ENCODE measurements at regions not wholly inside any gene's neighbourhood (a gene's known extent, or its start where the extent isn't known, plus 50 kb on each side); places are given as distances from the start of the nearest gene placed in this dataset.

DNA sequence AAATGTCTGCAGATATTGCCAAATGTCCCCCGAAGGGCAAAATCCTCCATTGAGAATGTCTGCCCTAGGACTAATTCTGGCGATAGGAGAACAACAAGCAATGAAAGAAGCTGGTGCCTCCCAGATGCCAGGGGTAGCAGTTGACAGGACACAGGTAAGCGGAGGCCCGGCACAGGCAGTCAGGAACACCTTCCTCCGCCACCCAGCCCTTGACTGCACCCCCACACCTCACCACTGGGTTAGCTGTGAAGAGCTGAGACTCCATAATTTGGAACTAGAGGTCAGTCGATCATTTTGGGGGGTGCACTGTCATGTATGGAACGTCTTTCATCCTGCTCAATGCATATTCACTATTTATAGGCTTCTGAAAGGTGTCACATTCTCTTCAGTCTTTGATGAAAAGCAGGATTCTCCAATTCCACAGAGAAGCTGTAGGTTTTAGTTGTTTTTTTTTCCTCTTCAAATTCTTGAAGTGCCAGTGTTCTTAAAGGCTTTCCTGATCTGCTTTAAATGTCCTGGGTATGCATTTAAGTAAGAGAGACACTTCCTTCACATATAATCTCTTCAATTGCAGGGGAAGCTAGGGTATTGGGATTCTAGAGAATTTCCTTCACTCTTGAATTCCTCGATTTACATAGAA is 111.6 kb upstream of the ZFP42 start:
- H2BK12ac ChIP-seq (ENCODE audit: insufficient read length, low read depth, low read length): no peak overlapping the region
- H3K4me3 Mint-ChIP-seq: no peak overlapping the region
- no peak overlapping the region for H2BK5ac ChIP-seq (ENCODE audit: insufficient read length, low read length)
- peaks cover 0 to 5% of the 10 kb centered on the region in 2 experiments; a peak in 3 of 5 replicates for H3K9me3 Mint-ChIP-seq
- no peak overlapping the region for H2BK120ac ChIP-seq (ENCODE audit: low read depth, low read length, poor library complexity, severe bottlenecking)
- no peak overlapping the region for H2AFZ ChIP-seq (ENCODE audit: low read length)
- no peak overlapping the region for H3K56ac ChIP-seq (ENCODE audit: insufficient read length, low read depth, low read length)
- DNase-seq: peak; percentile 38
- no peaks in the 10 kb centered on the region; a peak in 3 of 7 replicates for H3K36me3 Mint-ChIP-seq (ENCODE audit: insufficient read depth in 1 of 3, low read depth in 3 of 3)
- no peak overlapping the region for H3K18ac ChIP-seq (ENCODE audit: insufficient read length, low read depth, low read length)
- no peak overlapping the region for H4K5ac ChIP-seq (ENCODE audit: insufficient read length, low read depth, low read length)
- H3T11ph ChIP-seq (ENCODE audit: low read length): no peak overlapping the region
- H3K4me1 ChIP-seq (ENCODE audit: insufficient read depth, low read length): peaks cover 1% of the 10 kb centered on the region; the same call in 1 of the 2 replicates
- no peak overlapping the region for H4K8ac ChIP-seq (replicated peaks; ENCODE audit: insufficient read length, low read depth, low read length)
- no peaks in the 10 kb centered on the region for H3K79me2 ChIP-seq (ENCODE audit: insufficient read depth, low read length)
- no peak overlapping the region for H2AK5ac ChIP-seq (ENCODE audit: insufficient read length, low read length)
- WGBS (ENCODE audit: extremely low coverage, insufficient read length, low lambda C conversion rate): no CpG with 5 or more reads among the region's 8 CpGs
- H3K27ac ChIP-seq (ENCODE audit: insufficient read length, low read depth, low read length): no peak overlapping the region
- no peaks in the 10 kb centered on the region for H3K23me2 ChIP-seq (ENCODE audit: insufficient read length, low read depth, low read length, poor library complexity, severe bottlenecking)
- H3K9me3 ChIP-seq (ENCODE audit: control insufficient read depth, low read depth, low read length): no peaks in the 10 kb centered on the region
- no peaks in the 10 kb centered on the region for H3K79me1 ChIP-seq (ENCODE audit: insufficient read depth, low read depth, low read length, poor library complexity, severe bottlenecking)
- no peak overlapping the region for H2BK20ac ChIP-seq (ENCODE audit: low read depth, low read length, poor library complexity, severe bottlenecking)
- no peak overlapping the region for H3K4ac ChIP-seq (ENCODE audit: low read depth, low read length)
- no peaks in the 10 kb centered on the region for H3K27me3 ChIP-seq (ENCODE audit: insufficient read depth, low read length)
- no peak overlapping the region for H2BK15ac ChIP-seq (ENCODE audit: low read depth, low read length)
- H3K4me1 Mint-ChIP-seq: peaks cover 15 to 18% of the 10 kb centered on the region in 2 experiments
- 0 out of 2 replicates have a peak overlapping the region, but pooled peaks have one; percentile 6 for H3K14ac ChIP-seq (ENCODE audit: insufficient read depth, low read length)
- no peak overlapping the region for H3K4me2 ChIP-seq (ENCODE audit: insufficient read depth, insufficient read length, low read length)
- H3K23ac ChIP-seq (ENCODE audit: insufficient read length, low read depth, low read length): no peak overlapping the region
- no peaks in the 10 kb centered on the region for H3K27me3 Mint-ChIP-seq (ENCODE audit: low read depth)
- no peak overlapping the region for H3K9ac ChIP-seq (ENCODE audit: extremely low read depth, insufficient read length, low read length)
- no peak overlapping the region for H4K91ac ChIP-seq (ENCODE audit: insufficient read length, low read depth, low read length)
- TF ChIP-seq, protein P1, sequence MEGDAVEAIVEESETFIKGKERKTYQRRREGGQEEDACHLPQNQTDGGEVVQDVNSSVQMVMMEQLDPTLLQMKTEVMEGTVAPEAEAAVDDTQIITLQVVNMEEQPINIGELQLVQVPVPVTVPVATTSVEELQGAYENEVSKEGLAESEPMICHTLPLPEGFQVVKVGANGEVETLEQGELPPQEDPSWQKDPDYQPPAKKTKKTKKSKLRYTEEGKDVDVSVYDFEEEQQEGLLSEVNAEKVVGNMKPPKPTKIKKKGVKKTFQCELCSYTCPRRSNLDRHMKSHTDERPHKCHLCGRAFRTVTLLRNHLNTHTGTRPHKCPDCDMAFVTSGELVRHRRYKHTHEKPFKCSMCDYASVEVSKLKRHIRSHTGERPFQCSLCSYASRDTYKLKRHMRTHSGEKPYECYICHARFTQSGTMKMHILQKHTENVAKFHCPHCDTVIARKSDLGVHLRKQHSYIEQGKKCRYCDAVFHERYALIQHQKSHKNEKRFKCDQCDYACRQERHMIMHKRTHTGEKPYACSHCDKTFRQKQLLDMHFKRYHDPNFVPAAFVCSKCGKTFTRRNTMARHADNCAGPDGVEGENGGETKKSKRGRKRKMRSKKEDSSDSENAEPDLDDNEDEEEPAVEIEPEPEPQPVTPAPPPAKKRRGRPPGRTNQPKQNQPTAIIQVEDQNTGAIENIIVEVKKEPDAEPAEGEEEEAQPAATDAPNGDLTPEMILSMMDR (conservative IDR thresholded peaks at IDR 0.05): no peak
- H3K27ac Mint-ChIP-seq: 0 out of 7 replicates have a peak overlapping the region, but pooled peaks of 1 of the 3 experiments have one; percentile 47
- no peaks in the 10 kb centered on the region for H4K20me1 ChIP-seq (ENCODE audit: control insufficient read depth, insufficient read depth, insufficient read length)
